AG04450 (cell line): ENCODE measurements at regions not wholly inside any gene's neighbourhood (a gene's known extent, or its start where the extent isn't known, plus 50 kb on each side); places are given as distances from the start of the nearest gene placed in this dataset.

Source experiments
- CTCF ChIA-PET: fragments of 300-600, 350-600 bp; formaldehyde crosslinking; extraction: SDS; loops from one replicate; lab custom pipeline; 2022; ENCODE audit warnings: antibody characterized with exemption, inconsistent platforms; lab: Charles Lee
- POLR2A ChIA-PET: fragments of 350-600 bp; formaldehyde crosslinking; extraction: SDS; loops from one replicate; lab custom pipeline; 2021; ENCODE audit warnings: antibody characterized with exemption, inconsistent platforms; lab: Yijun Ruan, JAX
- DNase-seq: peaks from one replicate; pipeline ENCODE4 v3.0.0-alpha.2; 2011; ENCODE audit warnings: low read depth, low spot score
- H3K27ac ChIP-seq: one replicate; pipeline ENCODE4 v1.5.1; 2012; ENCODE audit warnings: low read depth, low read length, control low read depth
- H3K27me3 ChIP-seq: one replicate; pipeline ENCODE4 v1.6.0; 2012; ENCODE audit warnings: low read length; ENCODE audit not compliant: control insufficient read depth, insufficient read depth
- H3K4me3 ChIP-seq: 2 replicates; pipeline ENCODE4 v1.5.1; 2011; ENCODE audit warnings: mild to moderate bottlenecking, low read depth, low read length, control low read depth
- H3K9me3 ChIP-seq: 2 replicates; pipeline ENCODE4 v1.5.1; 2012; ENCODE audit warnings: low read length; ENCODE audit not compliant: control insufficient read depth, insufficient read depth
- TF ChIP-seq, protein P1 (sequence below): IDR thresholded peaks from 2 replicates; pipeline ENCODE4 v1.5.1; 2011; ENCODE audit warnings: low read depth, low read length, control low read depth, inconsistent platforms

DNA sequence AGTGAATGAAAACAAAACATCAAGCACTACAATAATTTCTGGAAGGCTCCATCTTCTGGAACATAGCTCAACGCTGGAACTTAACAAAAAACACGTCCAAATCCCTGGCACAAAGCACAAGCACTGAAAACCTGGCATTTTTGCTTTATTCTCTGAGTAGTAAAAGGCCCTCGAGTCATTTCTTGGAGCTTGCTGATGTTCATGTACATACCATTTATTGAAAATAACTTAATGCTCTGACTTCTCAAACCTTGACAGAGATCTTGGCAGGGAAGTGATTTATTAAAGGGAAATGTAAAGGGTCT, 76.5 kb upstream of the STK17B start:
- ChIA-PET POLR2A (interaction anchor here (0.6 to 1.9 kb wide), 7 partner anchors 12 to 1404 kb away, joined by 3 to 11 read pairs (median 4); no protein-coding TSS in a partner anchor), CTCF (interaction anchor here (0.8 to 1.4 kb wide), 6 partner anchors 12 to 170 kb away, joined by 3 to 5 read pairs (median 4); no protein-coding TSS in a partner anchor)
- H3K27ac ChIP-seq: peak overlapping the region; percentile 63
- H3K4me3 ChIP-seq: no peak overlapping the region
- H3K9me3 ChIP-seq: no peaks in the 10 kb centered on the region
- TF ChIP-seq, protein P1, sequence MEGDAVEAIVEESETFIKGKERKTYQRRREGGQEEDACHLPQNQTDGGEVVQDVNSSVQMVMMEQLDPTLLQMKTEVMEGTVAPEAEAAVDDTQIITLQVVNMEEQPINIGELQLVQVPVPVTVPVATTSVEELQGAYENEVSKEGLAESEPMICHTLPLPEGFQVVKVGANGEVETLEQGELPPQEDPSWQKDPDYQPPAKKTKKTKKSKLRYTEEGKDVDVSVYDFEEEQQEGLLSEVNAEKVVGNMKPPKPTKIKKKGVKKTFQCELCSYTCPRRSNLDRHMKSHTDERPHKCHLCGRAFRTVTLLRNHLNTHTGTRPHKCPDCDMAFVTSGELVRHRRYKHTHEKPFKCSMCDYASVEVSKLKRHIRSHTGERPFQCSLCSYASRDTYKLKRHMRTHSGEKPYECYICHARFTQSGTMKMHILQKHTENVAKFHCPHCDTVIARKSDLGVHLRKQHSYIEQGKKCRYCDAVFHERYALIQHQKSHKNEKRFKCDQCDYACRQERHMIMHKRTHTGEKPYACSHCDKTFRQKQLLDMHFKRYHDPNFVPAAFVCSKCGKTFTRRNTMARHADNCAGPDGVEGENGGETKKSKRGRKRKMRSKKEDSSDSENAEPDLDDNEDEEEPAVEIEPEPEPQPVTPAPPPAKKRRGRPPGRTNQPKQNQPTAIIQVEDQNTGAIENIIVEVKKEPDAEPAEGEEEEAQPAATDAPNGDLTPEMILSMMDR: no peak
- no peak for DNase-seq
- no peaks in the 10 kb centered on the region for H3K27me3 ChIP-seq

DNA sequence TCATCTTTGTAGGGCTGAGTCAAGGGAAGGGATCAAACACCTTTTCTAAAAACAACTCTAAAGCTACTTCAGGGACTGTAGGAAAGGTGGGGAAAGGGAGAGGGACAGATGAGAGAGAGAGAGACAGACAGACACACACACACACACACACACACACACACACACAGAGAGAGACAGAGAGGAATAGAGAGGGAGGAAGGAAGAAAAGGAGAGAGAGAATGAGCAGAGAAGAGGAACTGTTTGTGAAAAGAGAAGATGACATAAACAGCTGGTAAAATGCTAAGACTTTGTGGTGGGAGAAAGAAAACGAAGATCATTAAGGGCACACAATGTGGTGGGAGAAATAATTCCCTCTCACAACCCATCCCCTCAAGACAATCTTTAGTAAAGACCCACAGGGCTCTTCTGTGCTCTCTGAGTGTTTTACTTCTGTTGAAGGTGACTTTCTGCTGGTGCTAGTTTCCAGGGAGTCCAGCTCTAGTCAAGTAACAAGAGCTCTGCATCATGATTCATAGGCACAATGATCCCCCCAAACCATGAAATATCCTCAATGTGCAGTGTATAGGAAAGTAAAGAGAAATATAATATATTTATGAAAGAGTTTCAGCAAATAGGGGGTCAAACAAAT, 77.2 kb upstream of the STK17B start:
- peak overlapping the region; percentile 63 for H3K27ac ChIP-seq
- no peak overlapping the region for H3K4me3 ChIP-seq
- ChIA-PET CTCF (interaction anchor here (0.8 to 1.4 kb wide), 7 partner anchors 11 to 171 kb away, joined by 3 to 5 read pairs (median 4); no protein-coding TSS in a partner anchor), POLR2A (interaction anchor here (0.6 to 1.9 kb wide), 14 partner anchors 12 to 1404 kb away, joined by 3 to 11 read pairs (median 4); partner anchors contain the start of gene STK17B)
- H3K27me3 ChIP-seq: no peaks in the 10 kb centered on the region
- TF ChIP-seq, protein P1: no peak
- DNase-seq: no peak
- no peaks in the 10 kb centered on the region for H3K9me3 ChIP-seq

DNA sequence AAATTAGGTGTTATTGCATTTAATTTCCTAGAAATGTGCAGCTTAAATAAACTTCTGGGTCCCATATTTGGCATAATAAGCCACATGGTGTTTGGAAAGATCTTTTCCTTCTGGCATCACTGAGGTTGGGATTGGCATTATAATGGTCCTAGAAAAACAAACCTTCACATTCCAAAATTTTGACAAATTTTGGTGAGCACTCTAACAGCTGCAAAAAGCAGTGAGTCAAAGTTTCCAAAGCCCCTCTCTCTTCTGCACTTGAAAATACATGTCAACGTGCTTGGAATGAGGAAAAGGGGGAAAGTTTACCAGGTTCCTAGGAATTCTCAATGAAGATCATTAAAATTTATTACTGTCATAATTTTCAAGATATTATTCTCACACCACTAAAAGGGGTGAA, 77.8 kb upstream of the STK17B start:
- TF ChIP-seq, protein P1: no peak
- H3K27ac ChIP-seq: no peak overlapping the region
- CTCF ChIA-PET: interaction anchor here (0.9 to 1.4 kb wide), 2 partner anchors 88 to 171 kb away, joined by 3 to 4 read pairs; no protein-coding TSS in a partner anchor
- no peak overlapping the region for H3K4me3 ChIP-seq
- no peaks in the 10 kb centered on the region for H3K27me3 ChIP-seq
- POLR2A ChIA-PET: interaction anchor here (0.6 to 1.9 kb wide), 10 partner anchors 11 to 689 kb away, joined by 3 to 11 read pairs (median 4); partner anchors contain the start of gene STK17B
- no peaks in the 10 kb centered on the region for H3K9me3 ChIP-seq
- DNase-seq: peak; percentile 72

DNA sequence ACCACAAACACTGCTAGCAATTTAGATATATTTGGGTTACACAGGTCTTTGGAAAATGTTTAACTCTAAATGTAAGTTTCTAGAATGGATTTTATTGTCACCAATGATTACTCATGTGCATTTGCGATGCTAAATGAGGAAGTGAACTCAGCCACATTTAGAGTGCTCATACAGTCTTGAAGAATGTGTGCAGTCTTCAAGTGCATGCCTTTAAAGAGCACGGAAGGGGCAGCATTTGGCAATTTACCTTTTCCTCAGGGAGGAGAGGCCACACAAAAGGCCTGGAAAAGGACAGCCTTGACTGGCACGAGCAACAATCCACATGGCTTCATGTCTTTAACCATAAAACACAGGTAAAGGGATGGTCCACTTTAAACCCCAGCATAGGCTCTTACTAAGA, 78.5 kb upstream of the STK17B start:
- DNase-seq: no peak
- H3K27ac ChIP-seq: peak overlapping the region; percentile 71
- ChIA-PET POLR2A (interaction anchor here (0.9 to 1.9 kb wide), 2 partner anchors 17 to 44 kb away, joined by 3 to 11 read pairs; no protein-coding TSS in a partner anchor), CTCF (interaction anchor here (0.6 to 1.4 kb wide), 3 partner anchors 48 to 172 kb away, joined by 3 read pairs; no protein-coding TSS in a partner anchor)
- H3K27me3 ChIP-seq: no peaks in the 10 kb centered on the region
- TF ChIP-seq, protein P1: no peak
- H3K4me3 ChIP-seq: no peak overlapping the region
- no peaks in the 10 kb centered on the region for H3K9me3 ChIP-seq

DNA sequence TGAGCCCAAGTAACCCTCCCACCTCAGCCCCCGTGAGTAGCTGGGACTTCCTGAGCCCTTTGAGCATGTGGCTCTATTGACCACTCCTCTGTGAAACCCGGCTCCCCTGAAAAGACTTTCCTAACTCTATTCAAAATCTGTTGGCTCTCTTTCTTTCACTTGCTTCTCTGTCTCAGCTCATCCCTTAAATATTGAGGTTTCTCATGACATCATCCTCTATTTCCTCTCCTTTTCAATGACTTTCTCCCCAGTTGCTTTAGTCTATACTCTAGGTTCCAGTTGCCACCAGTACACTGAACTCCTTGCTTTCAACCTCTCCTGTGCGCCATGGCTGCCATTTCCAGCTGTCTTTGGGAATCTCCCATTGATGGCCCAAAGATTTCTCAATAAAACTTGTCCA, 79.8 kb upstream of the STK17B start:
- ChIA-PET CTCF (interaction anchor here (0.9 kb wide), 1 partner anchor 18 kb away, joined by 3 read pairs; no protein-coding TSS in a partner anchor), POLR2A (no interaction called here)
- Histone ChIP-seq H3K27ac (no peak overlapping the region), H3K4me3 (no peak overlapping the region), H3K9me3 (no peaks in the 10 kb centered on the region), H3K27me3 (no peaks in the 10 kb centered on the region)
- TF ChIP-seq, protein P1: no peak
- DNase-seq: no peak
